ENCODE measurements at regions not wholly inside any gene's neighbourhood (a gene's known extent, or its start where the extent isn't known, plus 50 kb on each side); places are given as distances from the start of the nearest gene placed in this dataset.
"Not testable (repeated sequence)": the region's sequence is repeated elsewhere in the genome, so short reads cannot be mapped to it uniquely, and the experiment has no call there.

DNA sequence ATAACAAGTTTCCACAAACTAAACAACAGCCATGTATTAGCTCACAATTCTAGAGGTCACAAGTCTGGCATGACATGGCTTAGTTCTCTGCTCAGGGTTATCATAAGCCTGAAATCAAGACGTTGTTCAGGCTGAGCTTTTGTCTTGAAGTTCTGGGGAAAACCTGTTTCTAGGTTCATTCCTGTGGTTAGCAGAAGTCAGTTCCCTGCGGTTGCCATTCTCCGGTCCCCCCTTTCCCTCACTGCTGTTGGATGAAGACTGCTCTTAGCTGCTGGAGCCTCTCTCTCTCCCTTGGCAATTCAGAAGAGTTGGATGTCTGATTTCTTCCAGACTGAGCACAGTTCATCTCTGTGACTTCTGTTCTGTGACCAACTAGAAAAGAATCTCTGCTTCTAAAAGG is 962.6 kb downstream of the PCDH7 start:
- DNase-seq = no peak

DNA sequence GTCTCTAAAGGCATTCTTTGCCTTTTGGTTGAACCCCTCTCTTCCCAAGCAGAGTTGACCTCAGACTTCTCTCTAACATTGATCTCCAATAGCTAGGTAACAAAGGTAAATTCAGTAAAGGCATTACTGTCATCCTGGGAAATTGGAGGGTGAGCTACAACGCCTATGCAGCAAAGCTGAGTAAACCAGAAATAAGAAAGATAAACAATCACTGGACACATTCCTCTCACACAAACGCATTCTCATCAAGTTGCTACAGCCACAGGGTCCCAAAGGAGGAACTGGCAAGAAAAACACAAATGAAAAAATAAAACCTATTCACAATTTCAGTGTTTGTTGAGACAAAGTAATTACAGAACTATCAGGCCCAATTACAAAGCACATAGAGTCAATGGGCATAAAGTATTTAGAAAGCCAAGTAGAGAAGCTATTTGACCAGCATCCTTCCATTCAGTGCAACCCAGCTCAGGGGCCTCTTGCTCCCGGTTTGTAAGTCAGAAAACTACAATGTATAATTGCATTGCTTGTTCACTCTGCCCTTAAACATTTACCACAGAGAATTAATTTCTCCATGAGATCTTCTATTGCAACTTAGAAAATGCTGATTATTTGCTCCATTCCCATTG is 967.7 kb downstream of the PCDH7 start:
- no peak for DNase-seq

GRCh38 chr4:31692399-31692940 is 972.3 kb downstream of the PCDH7 start:
- no peak for DNase-seq

- no peak for DNase-seq
Measured at GRCh38 chr4:31701256-31701655, 981.1 kb downstream of the PCDH7 start.

- no peak for DNase-seq
Measured at GRCh38 chr4:31702326-31702725, 982.2 kb downstream of the PCDH7 start.

- DNase-seq = no peak
Measured at GRCh38 chr4:31714238-31714637, 994.1 kb downstream of the PCDH7 start.

- no peak for DNase-seq
Measured at GRCh38 chr4:31715302-31715701, 995.1 kb downstream of the PCDH7 start.

DNA sequence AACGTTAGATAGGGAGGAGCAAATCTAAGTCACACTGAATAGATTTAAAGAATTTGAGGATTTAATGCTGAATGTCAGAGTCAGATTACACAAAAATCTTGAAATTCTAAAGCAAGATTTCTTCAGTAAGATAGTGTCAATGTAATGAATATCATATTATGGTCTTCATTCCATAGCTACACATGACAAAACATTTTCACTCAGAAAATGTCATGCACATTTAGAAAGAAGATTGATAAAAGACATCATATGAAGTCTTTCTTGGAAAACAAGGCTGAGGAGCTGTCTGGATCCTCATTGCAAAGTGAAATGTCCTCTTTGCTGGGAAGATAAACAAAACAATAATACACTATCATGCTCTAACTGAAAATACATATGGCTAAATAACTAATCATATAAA is 1006.9 kb downstream of the PCDH7 start:
- DNase-seq = no peak

GRCh38 chr4:31735004-31735403 is 1014.8 kb downstream of the PCDH7 start:
- no peak for DNase-seq

GRCh38 chr4:31737419-31737818 is 1017.2 kb downstream of the PCDH7 start:
- no peak for DNase-seq

DNA sequence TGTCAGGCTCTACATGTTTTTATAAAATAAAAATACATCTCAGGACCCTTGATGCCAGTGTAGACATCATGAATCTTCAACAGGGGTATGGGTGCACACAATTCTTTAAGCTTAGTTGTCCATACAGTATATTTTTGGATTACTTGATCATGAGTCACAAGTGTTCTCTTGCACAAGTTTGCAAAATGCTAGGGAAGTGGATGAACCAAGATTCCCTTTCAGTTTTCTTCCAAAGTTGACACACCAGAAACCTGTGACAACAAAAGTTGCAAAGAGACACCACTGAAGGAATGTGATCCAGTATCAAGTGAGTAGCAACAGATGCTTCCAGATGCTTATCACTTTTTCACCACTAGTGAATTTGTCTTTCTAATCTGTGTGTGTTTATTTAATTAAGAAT is 1021.2 kb downstream of the PCDH7 start:
- no peak for DNase-seq

- DNase-seq = no peak
Measured at GRCh38 chr4:31748382-31748781, 1028.2 kb downstream of the PCDH7 start.

GRCh38 chr4:31750581-31750980 is 1030.4 kb downstream of the PCDH7 start:
- not testable (repeated sequence) for DNase-seq

DNA sequence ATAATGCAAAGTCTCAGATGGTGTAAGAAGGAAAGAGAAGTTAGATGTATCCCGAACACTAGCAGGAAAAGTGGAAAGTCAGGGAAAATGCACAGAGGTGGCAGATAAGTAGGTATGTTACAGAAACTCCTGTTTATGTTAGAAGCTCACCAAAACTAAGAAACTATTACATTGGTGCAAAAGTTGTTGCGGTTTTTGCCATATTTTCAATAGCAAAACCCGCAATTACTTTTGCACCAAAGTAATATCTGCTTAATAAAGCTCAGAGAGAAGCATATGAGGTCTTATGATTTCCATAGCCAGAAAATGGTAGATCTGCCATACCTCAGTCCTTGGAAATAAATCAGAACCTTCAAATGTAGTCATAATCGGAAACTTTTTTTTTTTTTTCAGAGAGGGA is 1035.6 kb downstream of the PCDH7 start:
- no peak for DNase-seq

DNA sequence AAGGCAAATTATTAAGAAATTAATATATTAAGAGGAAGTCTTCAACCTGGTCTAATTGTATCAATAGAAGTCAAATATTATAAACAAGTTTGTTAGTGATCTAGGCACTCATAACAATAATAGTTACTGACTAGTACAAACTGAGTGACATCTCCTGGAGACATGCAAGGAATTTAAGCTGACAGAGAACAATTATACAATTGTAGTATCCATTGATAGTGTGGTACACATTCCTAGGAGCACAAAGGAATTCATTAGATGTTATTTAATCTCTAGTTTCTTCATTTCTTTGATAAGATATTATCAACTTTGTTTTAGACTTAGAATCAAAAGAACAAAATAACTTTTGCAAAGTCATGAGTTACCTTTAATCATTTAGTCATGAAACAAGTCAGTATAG is 1048.6 kb downstream of the PCDH7 start:
- DNase-seq = no peak

GRCh38 chr4:31783311-31783710 is 1063.1 kb downstream of the PCDH7 start:
- no peak for DNase-seq

- no peak for DNase-seq
Measured at GRCh38 chr4:31784558-31784957, 1064.4 kb downstream of the PCDH7 start.

GRCh38 chr4:31787701-31788100 is 1067.5 kb downstream of the PCDH7 start:
- no peak for DNase-seq

DNA sequence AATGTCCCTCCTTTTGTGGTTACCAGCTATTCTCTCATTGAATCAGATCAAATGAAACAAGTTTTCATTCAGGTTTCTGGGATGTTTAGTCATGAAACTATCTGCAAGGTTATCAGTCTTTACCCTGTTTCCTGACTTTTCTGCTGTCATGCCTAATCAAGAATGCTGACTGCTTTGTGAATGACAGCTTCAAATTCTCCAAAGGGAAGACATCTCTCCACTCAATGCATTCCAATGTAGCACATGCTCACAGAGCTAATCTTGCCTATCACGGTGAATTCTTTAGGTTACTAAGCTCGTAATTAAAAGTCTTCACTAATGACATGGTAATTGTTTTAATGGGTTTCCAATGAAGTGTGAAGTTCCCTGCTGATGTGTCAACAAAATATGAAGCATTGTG is 1068.5 kb downstream of the PCDH7 start:
- DNase-seq = no peak

DNA sequence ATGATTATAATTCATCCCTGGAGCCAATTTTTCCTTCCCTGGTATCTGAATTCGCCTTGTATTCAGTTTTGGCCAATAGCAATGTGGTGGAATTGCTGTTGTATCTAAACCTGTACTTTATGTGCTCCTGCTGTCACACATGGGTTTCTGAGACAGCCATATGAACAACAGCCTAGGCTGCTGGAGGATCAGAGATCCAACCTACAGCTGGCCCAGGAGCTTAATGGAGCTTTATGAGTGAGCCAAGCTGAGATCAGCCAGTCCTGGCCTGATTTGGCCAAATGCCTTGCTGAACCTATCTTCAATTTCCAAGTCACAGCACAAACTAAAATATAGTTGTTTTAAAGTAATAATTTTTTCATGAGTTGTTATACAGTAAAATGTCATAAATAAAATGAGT is 1071.5 kb downstream of the PCDH7 start:
- no peak for DNase-seq

DNA sequence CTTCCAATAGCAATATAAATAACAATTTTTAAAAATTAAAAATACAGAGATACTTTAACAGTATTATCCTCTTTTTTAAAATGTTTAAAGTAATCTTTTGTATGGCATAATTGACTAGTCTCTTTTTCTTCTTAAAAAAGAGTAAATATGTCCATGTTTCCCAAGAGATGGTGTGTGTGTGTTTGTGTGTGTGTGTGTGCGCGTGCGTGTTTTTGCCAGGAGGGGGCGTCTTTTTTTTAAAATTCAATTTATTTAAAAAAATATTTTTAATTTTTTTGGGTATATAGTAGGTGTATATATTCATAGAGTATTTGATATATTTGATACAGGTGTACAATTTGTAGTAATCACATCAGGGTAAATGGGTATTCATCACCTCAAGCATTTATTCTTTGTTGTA is 1073.7 kb downstream of the PCDH7 start:
- no peak for DNase-seq

GRCh38 chr4:31797052-31797451 is 1076.9 kb downstream of the PCDH7 start:
- DNase-seq = not testable (repeated sequence)

DNA sequence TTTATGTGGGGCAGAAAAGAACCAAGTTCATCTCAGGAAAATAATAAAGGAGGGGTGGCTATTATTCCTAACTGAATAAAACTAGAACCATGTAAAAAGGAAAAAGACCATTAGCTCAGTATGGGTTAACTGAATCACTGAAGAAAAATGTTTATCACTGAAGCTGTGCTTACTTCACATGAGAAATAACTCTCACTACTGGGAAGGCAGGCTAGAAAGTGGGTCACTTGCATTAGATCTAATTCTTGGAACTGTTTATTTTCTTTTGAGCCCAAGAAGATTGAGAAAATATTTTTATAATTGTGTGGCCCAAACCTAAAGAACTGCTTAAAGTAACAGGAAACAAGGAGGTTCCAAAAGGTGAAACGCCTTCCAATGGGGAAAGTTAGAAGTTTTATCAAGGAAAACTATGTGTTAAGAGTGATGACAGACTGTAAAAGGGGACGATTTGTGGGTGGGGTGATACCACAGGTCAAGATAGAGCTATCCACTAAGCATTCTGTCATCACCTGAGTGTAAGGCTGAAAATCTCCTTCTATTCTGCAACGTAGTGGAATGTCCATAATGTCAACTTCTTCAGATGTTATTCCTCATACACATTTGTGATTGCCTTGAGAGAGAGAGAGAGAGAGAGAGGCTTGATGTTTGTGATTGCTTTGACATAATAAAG is 1083.5 kb downstream of the PCDH7 start:
- DNase-seq = no peak

- no peak for DNase-seq
Measured at GRCh38 chr4:31807036-31807435, 1086.9 kb downstream of the PCDH7 start.

- DNase-seq = no peak
Measured at GRCh38 chr4:31844350-31844749, 1124.2 kb downstream of the PCDH7 start.

All from activated CD4-positive, CD25-positive, alpha-beta regulatory T cell (primary cell).